PC-9 (cell line): ENCODE measurements at regions not wholly inside any gene's neighbourhood (a gene's known extent, or its start where the extent isn't known, plus 50 kb on each side); places are given as distances from the start of the nearest gene placed in this dataset.

Experiments
- BruUV-seq: library from RNA; stranded (reverse); fragments of 400-500 nt; replicated peaks from 2 replicates; lab custom pipeline; 2021; lab: Mats Ljungman, UMichigan
- CTCF ChIA-PET: fragments of 300-600 bp; sonication (Branson Sonifier 250); formaldehyde crosslinking; loops from one replicate; lab custom pipeline; 2022; ENCODE audit warnings: antibody characterized with exemption; lab: Charles Lee
- POLR2A ChIA-PET: fragments of 300-600 bp; sonication (Branson Sonifier 250); formaldehyde crosslinking; loops from one replicate; lab custom pipeline; 2022; ENCODE audit warnings: antibody characterized with exemption; ENCODE audit not compliant: unreplicated experiment; lab: Charles Lee
- DNase-seq, 2 experiments: peaks; one replicate each; pipeline versions ENCODE4 v3.0.0 to v3.0.0-alpha.2; 2015 to 2022; ENCODE audit warnings: mixed read lengths in 1 of 2
- H2AFZ ChIP-seq: fragments of 200-600 bp; sonication (generic); 2 replicates; pipeline ENCODE4 v1.8.1; 2017; ENCODE audit warnings: antibody characterized with exemption
- H3F3A ChIP-seq: fragments of 200-600 bp; sonication (generic); 2 replicates; pipeline ENCODE4 v1.8.1; 2017; ENCODE audit warnings: antibody characterized with exemption, mild to moderate bottlenecking, low read depth; ENCODE audit not compliant: insufficient read depth
- H3K27ac ChIP-seq: fragments of 200-600 bp; sonication (generic); 2 replicates; pipeline ENCODE4 v1.6.1; 2016; ENCODE audit warnings: mixed run types
- H3K27me3 ChIP-seq: fragments of 200-600 bp; sonication (generic); 2 replicates; pipeline ENCODE4 v1.6.1; 2016; ENCODE audit warnings: low read depth, mixed run types; ENCODE audit not compliant: insufficient read depth
- H3K36me3 ChIP-seq: fragments of 200-600 bp; sonication (generic); 2 replicates; pipeline ENCODE4 v1.6.1; 2016; ENCODE audit warnings: low read depth, mixed run types
- H3K4me1 ChIP-seq: fragments of 200-600 bp; sonication (generic); replicated peaks from 2 replicates; pipeline ENCODE4 v1.6.1; 2016; ENCODE audit warnings: mixed run types; ENCODE audit not compliant: insufficient read depth
- H3K4me2 ChIP-seq: fragments of 200-600 bp; sonication (generic); 2 replicates; pipeline ENCODE4 v1.6.1; 2017; ENCODE audit warnings: mixed run types
- H3K4me3 ChIP-seq: fragments of 200-600 bp; sonication (generic); 2 replicates; pipeline ENCODE4 v1.6.1; 2016; ENCODE audit warnings: mixed run types
- H3K79me2 ChIP-seq: fragments of 200-600 bp; sonication (generic); 2 replicates; pipeline ENCODE4 v1.6.1; 2017; ENCODE audit warnings: low read depth, mixed run types
- H3K9me2 ChIP-seq: fragments of 200-600 bp; sonication (generic); 2 replicates; pipeline ENCODE4 v1.8.1; 2017; ENCODE audit warnings: mild to moderate bottlenecking; ENCODE audit not compliant: insufficient read depth
- H3K9me3 ChIP-seq: fragments of 200-600 bp; sonication (generic); 2 replicates; pipeline ENCODE4 v1.8.1; 2016; ENCODE audit warnings: low read depth; ENCODE audit not compliant: insufficient read depth
- H4K20me1 ChIP-seq: fragments of 200-600 bp; sonication (generic); 2 replicates; pipeline ENCODE4 v1.8.1; 2017; ENCODE audit not compliant: insufficient read depth
- CTCF ChIP-seq: fragments of 200-600 bp; sonication (generic); conservative IDR thresholded peaks from 2 replicates; pipeline ENCODE4 v1.6.1; 2017; ENCODE audit warnings: mixed run types, antibody characterized with exemption, mild to moderate bottlenecking, moderate library complexity
- EZH2 ChIP-seq: fragments of 200-600 bp; sonication (generic); IDR thresholded peaks from 2 replicates; pipeline ENCODE4 v1.8.0; 2017; ENCODE audit warnings: antibody characterized with exemption, low read depth
- intact Hi-C: fragments of 100-400 bp; cut with micrococcal nuclease; formaldehyde crosslinking; loops from one replicate; pipeline ENCODE4 v1.10.0; 2022; ENCODE audit not compliant: unreplicated experiment

DNA sequence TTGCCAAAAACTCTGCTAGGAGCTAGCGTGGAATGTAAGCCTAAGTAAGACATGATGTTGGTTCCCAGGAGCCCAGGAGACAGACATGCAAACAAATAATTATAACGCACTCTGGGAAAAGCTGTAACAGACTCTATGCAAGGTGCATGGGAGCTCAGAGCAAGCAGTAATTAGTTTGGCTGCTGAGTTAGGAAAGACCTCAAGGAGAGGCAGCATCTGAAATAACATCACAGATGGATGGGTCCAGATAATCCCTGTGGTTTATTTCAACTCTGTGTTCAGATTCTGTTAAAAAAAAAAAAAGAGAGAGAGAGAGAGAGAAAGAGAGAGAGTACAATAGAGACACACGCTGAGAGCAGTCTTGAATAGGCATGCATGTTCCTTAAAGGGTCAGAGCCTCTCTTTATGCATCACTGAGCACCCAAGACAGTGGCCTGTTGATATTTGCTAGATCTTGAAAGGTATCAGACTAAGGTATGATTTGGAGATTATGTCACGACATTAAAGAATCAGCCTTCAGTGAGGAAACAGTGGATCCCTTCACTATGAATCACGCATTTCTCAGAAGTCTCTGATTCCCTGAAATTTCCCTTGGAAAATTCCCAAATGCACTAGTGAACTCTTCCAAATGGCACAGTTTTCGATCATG lies 124.4 kb upstream of the LIPC start:
- Histone ChIP-seq H3K4me2 (no peak overlapping the region), H3K9me2 (no peaks in the 10 kb centered on the region), H3K4me3 (no peak overlapping the region), H3K27ac (no peak overlapping the region), H2AFZ (no peak overlapping the region), H3K4me1 (no peaks in the 10 kb centered on the region), H4K20me1 (no peaks in the 10 kb centered on the region), H3K9me3 (no peaks in the 10 kb centered on the region), H3K27me3 (no peaks in the 10 kb centered on the region), H3K36me3 (no peaks in the 10 kb centered on the region), H3F3A (no peaks in the 10 kb centered on the region), H3K79me2 (no peaks in the 10 kb centered on the region)
- TF ChIP-seq EZH2: no peak
- no peak for TF ChIP-seq CTCF
- ChIA-PET POLR2A (no interaction called here), CTCF (interaction anchor here (0.7 kb wide), 2 partner anchors 133 to 1488 kb away, joined by 5 to 7 read pairs; no protein-coding TSS in a partner anchor)
- intact Hi-C loops: no loop called here
- DNase-seq: no peak
- no TSS peak for BruUV-seq

GRCh38 chr15:58308742-58309355 lies 122.9 kb upstream of the LIPC start:
- Histone ChIP-seq H3K4me2 (no peak overlapping the region), H3F3A (no peaks in the 10 kb centered on the region), H3K4me3 (no peak overlapping the region), H3K36me3 (no peaks in the 10 kb centered on the region), H3K27ac (no peak overlapping the region), H3K9me2 (no peaks in the 10 kb centered on the region), H2AFZ (no peak overlapping the region), H3K4me1 (no peaks in the 10 kb centered on the region), H3K27me3 (no peaks in the 10 kb centered on the region), H3K9me3 (no peaks in the 10 kb centered on the region), H4K20me1 (no peaks in the 10 kb centered on the region), H3K79me2 (no peaks in the 10 kb centered on the region)
- intact Hi-C loops: no loop called here
- TF ChIP-seq EZH2 (no peak), CTCF (no peak)
- ChIA-PET POLR2A (no interaction called here), CTCF (no interaction called here)
- no peak for DNase-seq
- no TSS peak for BruUV-seq

- no peaks in the 10 kb centered on the region for H3F3A ChIP-seq
- CTCF ChIA-PET: no interaction called here
- intact Hi-C loops: no loop called here
- BruUV-seq: no TSS peak
- no peak overlapping the region for H3K27ac ChIP-seq
- no peak overlapping the region for H2AFZ ChIP-seq
- no peak for TF ChIP-seq EZH2
- TF ChIP-seq CTCF: no peak
- DNase-seq: no peak
- no peaks in the 10 kb centered on the region for H3K4me1 ChIP-seq
- POLR2A ChIA-PET: no interaction called here
- H3K4me3 ChIP-seq: no peak overlapping the region
- H3K79me2 ChIP-seq: no peaks in the 10 kb centered on the region
- H4K20me1 ChIP-seq: no peaks in the 10 kb centered on the region
- H3K9me3 ChIP-seq: no peaks in the 10 kb centered on the region
- no peaks in the 10 kb centered on the region for H3K27me3 ChIP-seq
- H3K36me3 ChIP-seq: no peaks in the 10 kb centered on the region
- no peak overlapping the region for H3K4me2 ChIP-seq
- H3K9me2 ChIP-seq: no peaks in the 10 kb centered on the region
These were observed 121.5 kb upstream of the LIPC start for GRCh38 chr15:58309963-58310928.
